ENCODE measurements at regions not wholly inside any gene's neighbourhood (a gene's known extent, or its start where the extent isn't known, plus 50 kb on each side); places are given as distances from the start of the nearest gene placed in this dataset.
"Not testable (repeated sequence)": the region's sequence is repeated elsewhere in the genome, so short reads cannot be mapped to it uniquely, and the experiment has no call there.

GRCh38 chr2:150230004-150230403, 257.5 kb downstream of the RND3 start:
- intact Hi-C loops (cut with DNase I), result no loop called here
- no peak for DNase-seq (ENCODE audit: low spot score)

GRCh38 chr2:150228936-150229335, 258.5 kb downstream of the RND3 start:
- no peak for DNase-seq (ENCODE audit: low spot score)
- intact Hi-C loops (cut with DNase I), result no loop called here

- intact Hi-C loops (cut with DNase I), result no loop called here
- DNase-seq (ENCODE audit: low spot score), result no peak
Observed at GRCh38 chr2:150225030-150225429, 262.4 kb downstream of the RND3 start.

GRCh38 chr2:150224321-150224720, 263.1 kb downstream of the RND3 start:
- intact Hi-C loops (cut with DNase I), result no loop called here
- no peak for DNase-seq (ENCODE audit: low spot score)

GRCh38 chr2:150222942-150223341, 264.5 kb downstream of the RND3 start:
- DNase-seq (ENCODE audit: low spot score), result no peak
- intact Hi-C loops (cut with DNase I), result no loop called here

- intact Hi-C loops (cut with DNase I), result no loop called here
Observed at GRCh38 chr2:150222379-150222778, 265.1 kb downstream of the RND3 start.

GRCh38 chr2:150219861-150220260, 267.6 kb downstream of the RND3 start:
- intact Hi-C loops (cut with DNase I), result no loop called here
- DNase-seq (ENCODE audit: low spot score), result no peak

More at GRCh38 chr2:150222379-150222778, 265.1 kb downstream of the RND3 start:
- DNase-seq (ENCODE audit: low spot score), result no peak

- intact Hi-C loops (cut with DNase I), result no loop called here
- DNase-seq (ENCODE audit: low spot score), result no peak
Observed at GRCh38 chr2:150215041-150215440, 272.4 kb downstream of the RND3 start.

- intact Hi-C loops (cut with DNase I), result no loop called here
- no peak for DNase-seq (ENCODE audit: low spot score)
Observed at GRCh38 chr2:150214626-150215025, 272.8 kb downstream of the RND3 start.

GRCh38 chr2:150212722-150213171, 274.7 kb downstream of the RND3 start:
- DNase-seq (ENCODE audit: low spot score), result no peak
- intact Hi-C loops (cut with DNase I), result no loop called here

GRCh38 chr2:150211164-150211631, 276.3 kb downstream of the RND3 start:
- intact Hi-C loops (cut with DNase I), result no loop called here
- DNase-seq (ENCODE audit: low spot score), result no peak

- intact Hi-C loops (cut with DNase I), result no loop called here
- no peak for DNase-seq (ENCODE audit: low spot score)
Observed at GRCh38 chr2:150209746-150210145, 277.7 kb downstream of the RND3 start.

GRCh38 chr2:150208689-150209088, 278.8 kb downstream of the RND3 start:
- intact Hi-C loops (cut with DNase I), result no loop called here
- no peak for DNase-seq (ENCODE audit: low spot score)

GRCh38 chr2:150207979-150208378, 279.5 kb downstream of the RND3 start:
- intact Hi-C loops (cut with DNase I), result no loop called here

GRCh38 chr2:150204451-150204850, 283.0 kb downstream of the RND3 start:
- intact Hi-C loops (cut with DNase I), result no loop called here
- no peak for DNase-seq (ENCODE audit: low spot score)

More at GRCh38 chr2:150207979-150208378, 279.5 kb downstream of the RND3 start:
- no peak for DNase-seq (ENCODE audit: low spot score)

GRCh38 chr2:150194816-150195215, 292.7 kb downstream of the RND3 start:
- intact Hi-C loops (cut with DNase I); DNase-seq (ENCODE audit: low spot score): not testable (repeated sequence)

- intact Hi-C loops (cut with DNase I), result no loop called here
- DNase-seq (ENCODE audit: low spot score), result no peak
Observed at GRCh38 chr2:150192701-150193100, 294.8 kb downstream of the RND3 start.

- intact Hi-C loops (cut with DNase I), result loop anchor here in 1 of 2 donors (1.0 kb wide), 1 partner anchor 37 kb away; no protein-coding TSS in a partner anchor
- no peak for DNase-seq (ENCODE audit: low spot score)
Observed at GRCh38 chr2:150191349-150191748, 296.1 kb downstream of the RND3 start.

- intact Hi-C loops (cut with DNase I), result no loop called here
Observed at GRCh38 chr2:150190546-150190945, 296.9 kb downstream of the RND3 start.

GRCh38 chr2:150188800-150189199, 298.7 kb downstream of the RND3 start:
- intact Hi-C loops (cut with DNase I), result no loop called here
- DNase-seq (ENCODE audit: low spot score), result no peak

More at GRCh38 chr2:150190546-150190945, 296.9 kb downstream of the RND3 start:
- DNase-seq (ENCODE audit: low spot score), result no peak

GRCh38 chr2:150188177-150188576, 299.3 kb downstream of the RND3 start:
- intact Hi-C loops (cut with DNase I), result no loop called here
- DNase-seq (ENCODE audit: low spot score), result no peak
